ENCODE measurements at regions not wholly inside any gene's neighbourhood (a gene's known extent, or its start where the extent isn't known, plus 50 kb on each side); places are given as distances from the start of the nearest gene placed in this dataset.
A peak's percentile ranks its signal among the peaks of the same experiment; 100 is the strongest.

DNA sequence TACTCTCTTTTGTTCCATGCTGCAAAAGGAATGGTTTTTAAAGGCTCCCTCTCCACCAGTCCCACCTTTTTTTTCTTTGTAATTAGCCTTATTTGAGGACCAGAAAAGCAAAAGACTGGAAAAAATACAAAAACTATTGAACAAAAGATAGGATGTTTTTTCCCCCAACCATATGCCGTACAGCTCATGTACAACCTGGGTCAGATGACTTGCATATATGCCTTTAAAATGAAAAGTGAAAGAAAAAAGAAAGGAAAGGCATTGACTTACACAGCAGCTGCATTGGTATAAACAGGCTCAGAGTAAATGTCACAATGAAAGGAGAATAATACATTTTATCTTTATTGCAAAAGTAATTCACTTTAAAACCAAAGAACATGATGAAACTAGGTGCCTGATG is 69.5 kb upstream of the CMC1 start:
- no peak for DNase-seq

DNA sequence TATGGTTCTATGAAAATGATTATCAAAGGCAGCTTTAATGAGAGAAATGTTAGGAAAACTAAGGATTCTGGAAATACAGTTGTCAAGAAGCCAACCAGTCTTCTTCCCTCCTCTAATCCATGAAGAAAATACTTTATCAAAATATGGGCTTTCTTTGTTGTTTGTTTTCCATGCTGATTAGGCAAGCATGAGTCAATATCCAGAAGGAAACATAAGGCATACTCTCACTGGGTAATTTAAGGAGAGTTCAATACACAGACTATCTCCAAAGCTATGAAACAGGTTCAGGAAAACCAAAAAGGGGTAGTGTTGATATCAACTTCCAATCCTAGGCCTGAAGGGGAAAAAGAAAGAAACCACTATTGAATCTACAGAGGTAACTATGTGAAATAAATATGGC is 68.7 kb upstream of the CMC1 start:
- no peak for DNase-seq

DNA sequence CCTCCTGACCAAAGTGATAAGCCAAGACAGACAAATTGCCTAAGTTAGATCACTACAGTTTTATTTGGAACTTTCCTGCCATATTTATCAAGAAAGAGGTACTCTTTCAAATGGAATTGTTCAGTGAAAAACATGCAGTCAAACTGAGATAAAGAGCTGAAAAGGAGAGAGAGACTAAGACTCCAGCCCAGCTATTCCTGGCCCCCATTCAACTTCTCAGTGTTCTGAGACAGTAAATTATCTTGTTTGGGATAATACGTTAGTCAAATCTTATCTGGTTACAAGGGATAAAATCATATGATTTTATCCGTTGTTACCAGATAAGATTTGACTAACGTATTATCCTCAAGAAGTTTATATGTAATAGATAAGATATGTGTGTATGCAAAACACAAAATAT is 67.6 kb upstream of the CMC1 start:
- DNase-seq: peak; percentile 19

DNA sequence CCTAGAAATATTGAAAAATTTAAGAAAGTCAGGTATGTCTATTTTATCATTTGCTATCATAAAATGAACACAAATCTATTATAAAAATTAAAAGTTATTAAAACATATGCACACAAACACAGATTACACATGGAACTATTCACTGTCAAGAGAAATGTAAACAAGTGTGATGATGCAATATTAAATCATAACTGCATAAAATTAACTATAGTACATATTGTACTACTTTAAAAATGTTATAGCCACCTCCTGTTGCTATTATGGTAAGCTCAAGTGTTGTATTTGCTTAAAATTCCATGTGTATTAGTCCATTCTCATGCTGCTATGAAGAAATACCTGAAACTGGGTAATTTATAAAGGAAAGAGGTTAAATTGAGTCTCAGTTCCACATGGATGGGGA is 54.7 kb upstream of the CMC1 start:
- no peak for DNase-seq

DNA sequence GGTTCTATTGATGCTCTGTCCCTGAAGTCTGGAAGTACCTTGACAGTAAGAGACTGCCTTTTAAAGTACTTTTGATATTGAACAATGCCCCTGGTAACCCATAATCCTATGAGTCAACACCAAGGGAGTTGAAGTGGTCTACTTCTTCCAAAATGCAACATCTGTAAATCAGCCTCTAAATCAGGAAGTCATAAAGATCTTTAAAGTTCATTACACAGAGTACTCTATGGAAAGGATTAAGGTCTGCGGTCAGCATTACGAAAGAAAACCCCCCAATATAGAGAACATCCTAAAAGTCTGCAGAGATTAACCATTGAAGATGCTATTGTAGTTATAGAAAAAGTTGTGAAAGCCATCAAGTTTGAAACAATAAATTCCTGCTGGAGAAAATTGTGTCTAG is 52.7 kb upstream of the CMC1 start:
- no peak for DNase-seq

DNA sequence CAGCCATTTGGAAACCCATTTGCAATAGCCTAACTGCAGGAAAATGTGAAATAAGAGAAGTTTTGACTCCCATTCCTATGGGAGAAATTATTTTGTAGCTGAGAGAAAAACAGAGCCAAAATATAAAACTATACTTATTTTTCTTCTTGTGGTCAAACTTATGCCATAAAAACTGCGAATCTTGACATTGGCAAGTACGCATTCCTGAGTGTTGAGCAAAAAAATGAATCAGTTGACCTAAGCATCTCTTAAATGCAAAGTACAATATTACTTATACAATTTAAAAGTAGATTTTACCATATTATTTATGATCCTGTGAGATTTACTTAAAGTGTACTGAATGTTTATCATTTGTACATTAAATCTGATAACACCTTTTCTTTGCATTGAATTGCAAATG is 50.1 kb upstream of the CMC1 start:
- DNase-seq: no peak

All from NCI-H226 (cell line).